Testis (tissue), 2 donors: ENCODE measurements at regions not wholly inside any gene's neighbourhood (a gene's known extent, or its start where the extent isn't known, plus 50 kb on each side); places are given as distances from the start of the nearest gene placed in this dataset.

ENCODE experiments used
- POLR2A ChIP-seq: fragments of 450-650 bp; IDR thresholded peaks from one replicate; pipeline ENCODE4 v1.6.1; 2017; ENCODE audit warnings: antibody characterized with exemption, mild to moderate bottlenecking, moderate library complexity
- TF ChIP-seq, protein P1 (sequence below), 3 experiments: fragments of 450-650 bp in 2 of 3; fragments of 200-600 bp in 1 of 3; sonication (generic) in 1 of 3; IDR thresholded peaks; one replicate each; pipeline ENCODE4 v1.5.1; 2016 to 2019; ENCODE audit warnings: antibody characterized with exemption in 3 of 3, mild to moderate bottlenecking in 2 of 3, moderate library complexity in 1 of 3

DNA sequence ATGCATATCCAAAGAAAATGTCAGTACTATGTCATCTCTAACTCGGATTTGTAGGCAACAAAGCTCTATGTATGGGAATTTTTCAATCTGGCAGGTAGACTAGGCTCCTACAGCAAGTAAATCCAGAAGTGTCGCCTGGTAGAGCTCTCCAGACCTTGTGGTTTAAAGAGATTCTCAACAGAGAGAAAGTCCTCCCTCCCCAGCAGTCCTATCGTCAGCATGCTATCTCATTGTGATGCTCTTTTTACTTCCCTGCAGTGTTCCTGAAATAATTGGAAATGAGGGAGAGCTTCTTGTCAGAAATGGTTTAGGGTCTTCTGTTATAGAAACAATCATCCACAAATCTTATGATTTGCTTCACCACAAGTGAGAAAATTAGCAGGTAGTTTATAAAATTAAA, 395.4 kb downstream of the FRK start:
- TF ChIP-seq POLR2A: no peak
- TF ChIP-seq, protein P1, sequence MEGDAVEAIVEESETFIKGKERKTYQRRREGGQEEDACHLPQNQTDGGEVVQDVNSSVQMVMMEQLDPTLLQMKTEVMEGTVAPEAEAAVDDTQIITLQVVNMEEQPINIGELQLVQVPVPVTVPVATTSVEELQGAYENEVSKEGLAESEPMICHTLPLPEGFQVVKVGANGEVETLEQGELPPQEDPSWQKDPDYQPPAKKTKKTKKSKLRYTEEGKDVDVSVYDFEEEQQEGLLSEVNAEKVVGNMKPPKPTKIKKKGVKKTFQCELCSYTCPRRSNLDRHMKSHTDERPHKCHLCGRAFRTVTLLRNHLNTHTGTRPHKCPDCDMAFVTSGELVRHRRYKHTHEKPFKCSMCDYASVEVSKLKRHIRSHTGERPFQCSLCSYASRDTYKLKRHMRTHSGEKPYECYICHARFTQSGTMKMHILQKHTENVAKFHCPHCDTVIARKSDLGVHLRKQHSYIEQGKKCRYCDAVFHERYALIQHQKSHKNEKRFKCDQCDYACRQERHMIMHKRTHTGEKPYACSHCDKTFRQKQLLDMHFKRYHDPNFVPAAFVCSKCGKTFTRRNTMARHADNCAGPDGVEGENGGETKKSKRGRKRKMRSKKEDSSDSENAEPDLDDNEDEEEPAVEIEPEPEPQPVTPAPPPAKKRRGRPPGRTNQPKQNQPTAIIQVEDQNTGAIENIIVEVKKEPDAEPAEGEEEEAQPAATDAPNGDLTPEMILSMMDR (IDR thresholded peaks at IDR 0.05): no peak
